Neural cell (in vitro differentiated cells): ENCODE measurements at regions not wholly inside any gene's neighbourhood (a gene's known extent, or its start where the extent isn't known, plus 50 kb on each side); places are given as distances from the start of the nearest gene placed in this dataset.

Source experiments
- H2AFZ ChIP-seq: fragments of 200-600, 300-800 bp; sonication (generic), shearing (Covaris generic); 2 replicates; pipeline ENCODE4 v1.6.0; 2014; ENCODE audit warnings: low read depth, mild to moderate bottlenecking, antibody characterized with exemption, low read length, moderate library complexity
- H3F3A ChIP-seq: fragments of 200-600 bp; shearing (Covaris generic); 2 replicates; pipeline ENCODE4 v1.6.1; 2016; ENCODE audit warnings: mild to moderate bottlenecking, moderate library complexity, mixed read lengths, antibody characterized with exemption, low read length; ENCODE audit not compliant: insufficient read depth, poor library complexity, severe bottlenecking
- H3K27ac ChIP-seq: fragments of 200-600, 300-800 bp; sonication (generic), shearing (Covaris generic); 2 replicates; pipeline ENCODE4 v1.5.1; 2014; ENCODE audit warnings: mild to moderate bottlenecking, low read length, moderate library complexity
- H3K27me3 ChIP-seq: fragments of 300-800, 200-600 bp; sonication (generic), shearing (Covaris generic); 2 replicates; pipeline ENCODE4 v1.6.0; 2014; ENCODE audit warnings: mild to moderate bottlenecking, low read depth, low read length, moderate library complexity; ENCODE audit not compliant: insufficient read depth
- H3K36me3 ChIP-seq: fragments of 300-800, 200-600 bp; sonication (generic), shearing (Covaris generic); 2 replicates; pipeline ENCODE4 v1.5.1; 2014; ENCODE audit warnings: mild to moderate bottlenecking, antibody characterized with exemption, low read length, moderate library complexity; ENCODE audit not compliant: insufficient read depth
- H3K4me2 ChIP-seq: fragments of 300-800, 200-600 bp; sonication (generic), shearing (Covaris generic); 2 replicates; pipeline ENCODE4 v1.6.0; 2014; ENCODE audit warnings: mild to moderate bottlenecking, low read length
- H3K4me3 ChIP-seq: fragments of 300-800, 200-600 bp; sonication (generic), shearing (Covaris generic); 2 replicates; pipeline ENCODE4 v1.5.1; 2014; ENCODE audit warnings: mild to moderate bottlenecking, low read length, moderate library complexity
- H3K79me2 ChIP-seq: fragments of 200-600 bp; shearing (Covaris generic); replicated peaks from 2 replicates; pipeline ENCODE4 v1.6.0; 2014; ENCODE audit warnings: mild to moderate bottlenecking, low read length, moderate library complexity; ENCODE audit not compliant: insufficient read depth
- H3K9ac ChIP-seq: fragments of 300-800, 200-600 bp; sonication (generic), shearing (Covaris generic); 2 replicates; pipeline ENCODE4 v1.6.1; 2016; ENCODE audit warnings: mild to moderate bottlenecking, low read length, mixed read lengths
- H3K9me2 ChIP-seq: fragments of 200-600 bp; shearing (Covaris generic); 2 replicates; pipeline ENCODE4 v1.6.1; 2016; ENCODE audit warnings: mild to moderate bottlenecking, low read length, mixed read lengths; ENCODE audit not compliant: insufficient read depth
- H3K9me3 ChIP-seq: fragments of 200-600, 300-800 bp; sonication (generic), shearing (Covaris generic); 2 replicates; pipeline ENCODE4 v1.6.1; 2016; ENCODE audit warnings: mild to moderate bottlenecking, mixed run types, low read length, moderate library complexity, mixed read lengths
- H4K20me1 ChIP-seq: fragments of 200-600 bp; shearing (Covaris generic); 2 replicates; pipeline ENCODE4 v1.6.1; 2016; ENCODE audit warnings: mild to moderate bottlenecking, mixed run types; ENCODE audit not compliant: insufficient read depth
- EP300 ChIP-seq: fragments of 450-650 bp; conservative IDR thresholded peaks from 2 replicates; pipeline ENCODE4 v1.6.1; 2014; ENCODE audit warnings: antibody characterized with exemption, mild to moderate bottlenecking, moderate library complexity; ENCODE audit not compliant: poor library complexity, severe bottlenecking
- EZH2 ChIP-seq: fragments of 200-600, 300-800 bp; shearing (Covaris generic), sonication (generic); IDR thresholded peaks from 2 replicates; pipeline ENCODE4 v1.6.1; 2014; ENCODE audit warnings: antibody characterized with exemption, low read length, borderline replicate concordance, mild to moderate bottlenecking; ENCODE audit not compliant: insufficient read depth, poor library complexity, severe bottlenecking
- MXI1 ChIP-seq: fragments of 450-650 bp; conservative IDR thresholded peaks from 2 replicates; pipeline ENCODE4 v1.6.1; 2014; ENCODE audit warnings: antibody characterized with exemption, mild to moderate bottlenecking; ENCODE audit not compliant: poor library complexity, severe bottlenecking
- POLR2AphosphoS5 ChIP-seq: IDR thresholded peaks from 2 replicates; pipeline ENCODE4 v1.6.1; 2012
- RAD21 ChIP-seq: fragments of 450-650 bp; conservative IDR thresholded peaks from 2 replicates; pipeline ENCODE4 v1.6.1; 2014; ENCODE audit warnings: antibody characterized with exemption, mild to moderate bottlenecking, moderate library complexity
- SMC3 ChIP-seq: fragments of 450-650 bp; conservative IDR thresholded peaks from 2 replicates; pipeline ENCODE4 v1.6.1; 2014; ENCODE audit warnings: antibody characterized with exemption, mild to moderate bottlenecking, moderate library complexity; ENCODE audit not compliant: poor library complexity
- TAF1 ChIP-seq: IDR thresholded peaks from 2 replicates; pipeline ENCODE4 v1.6.1; 2012; ENCODE audit warnings: low read depth
- TF ChIP-seq, protein P1 (sequence below): fragments of 450-650 bp; IDR thresholded peaks from 2 replicates; pipeline ENCODE4 v1.5.1; 2014; ENCODE audit warnings: antibody characterized with exemption, mild to moderate bottlenecking, moderate library complexity; ENCODE audit not compliant: poor library complexity, severe bottlenecking
- TF ChIP-seq, protein P2 (sequence below): IDR thresholded peaks from 2 replicates; pipeline ENCODE4 v1.6.1; 2012; ENCODE audit warnings: borderline replicate concordance

DNA sequence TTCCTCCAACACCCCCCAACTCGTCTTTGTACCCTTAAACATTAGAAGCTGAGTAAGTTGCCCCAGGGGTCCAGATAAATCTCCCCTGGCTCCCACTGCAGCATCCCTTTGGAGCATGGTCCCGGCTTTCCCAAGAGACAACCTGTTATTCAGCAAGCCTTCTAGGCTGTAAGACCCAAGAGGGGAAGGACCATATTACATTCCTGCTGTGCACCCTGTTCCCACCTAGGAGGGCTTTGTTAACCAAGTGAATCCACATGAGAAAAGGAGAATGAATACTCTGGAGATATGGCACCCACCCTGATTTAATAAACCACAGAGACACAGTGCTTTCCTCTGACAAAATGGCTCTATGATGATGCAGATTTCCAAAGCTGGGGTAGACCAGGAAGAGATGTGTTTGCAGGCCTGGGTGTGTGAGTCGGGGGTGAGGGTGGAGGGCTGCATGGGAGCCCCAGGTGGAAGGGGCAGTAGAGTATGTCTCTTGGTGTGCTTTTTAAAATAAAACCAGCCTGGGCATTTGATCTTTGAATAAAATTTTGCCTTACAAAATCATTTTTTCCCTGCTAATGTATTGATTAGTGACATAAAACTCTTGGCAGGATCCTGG, 325.2 kb downstream of the DRD1 start:
- no peak overlapping the region for H3K4me2 ChIP-seq
- no peaks in the 10 kb centered on the region for H4K20me1 ChIP-seq
- no peak overlapping the region for H2AFZ ChIP-seq
- H3K36me3 ChIP-seq = no peaks in the 10 kb centered on the region
- no peaks in the 10 kb centered on the region for H3K9me2 ChIP-seq
- H3K27me3 ChIP-seq = no peaks in the 10 kb centered on the region
- no peaks in the 10 kb centered on the region for H3F3A ChIP-seq
- H3K9me3 ChIP-seq = no peaks in the 10 kb centered on the region
- H3K9ac ChIP-seq = no peak overlapping the region
- no peaks in the 10 kb centered on the region for H3K79me2 ChIP-seq
- H3K27ac ChIP-seq = no peak overlapping the region
- H3K4me3 ChIP-seq = no peak overlapping the region
- TF ChIP-seq SMC3 (no peak), RAD21 (no peak), TAF1 (no peak)
- TF ChIP-seq, protein P1, sequence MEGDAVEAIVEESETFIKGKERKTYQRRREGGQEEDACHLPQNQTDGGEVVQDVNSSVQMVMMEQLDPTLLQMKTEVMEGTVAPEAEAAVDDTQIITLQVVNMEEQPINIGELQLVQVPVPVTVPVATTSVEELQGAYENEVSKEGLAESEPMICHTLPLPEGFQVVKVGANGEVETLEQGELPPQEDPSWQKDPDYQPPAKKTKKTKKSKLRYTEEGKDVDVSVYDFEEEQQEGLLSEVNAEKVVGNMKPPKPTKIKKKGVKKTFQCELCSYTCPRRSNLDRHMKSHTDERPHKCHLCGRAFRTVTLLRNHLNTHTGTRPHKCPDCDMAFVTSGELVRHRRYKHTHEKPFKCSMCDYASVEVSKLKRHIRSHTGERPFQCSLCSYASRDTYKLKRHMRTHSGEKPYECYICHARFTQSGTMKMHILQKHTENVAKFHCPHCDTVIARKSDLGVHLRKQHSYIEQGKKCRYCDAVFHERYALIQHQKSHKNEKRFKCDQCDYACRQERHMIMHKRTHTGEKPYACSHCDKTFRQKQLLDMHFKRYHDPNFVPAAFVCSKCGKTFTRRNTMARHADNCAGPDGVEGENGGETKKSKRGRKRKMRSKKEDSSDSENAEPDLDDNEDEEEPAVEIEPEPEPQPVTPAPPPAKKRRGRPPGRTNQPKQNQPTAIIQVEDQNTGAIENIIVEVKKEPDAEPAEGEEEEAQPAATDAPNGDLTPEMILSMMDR = no peak

DNA sequence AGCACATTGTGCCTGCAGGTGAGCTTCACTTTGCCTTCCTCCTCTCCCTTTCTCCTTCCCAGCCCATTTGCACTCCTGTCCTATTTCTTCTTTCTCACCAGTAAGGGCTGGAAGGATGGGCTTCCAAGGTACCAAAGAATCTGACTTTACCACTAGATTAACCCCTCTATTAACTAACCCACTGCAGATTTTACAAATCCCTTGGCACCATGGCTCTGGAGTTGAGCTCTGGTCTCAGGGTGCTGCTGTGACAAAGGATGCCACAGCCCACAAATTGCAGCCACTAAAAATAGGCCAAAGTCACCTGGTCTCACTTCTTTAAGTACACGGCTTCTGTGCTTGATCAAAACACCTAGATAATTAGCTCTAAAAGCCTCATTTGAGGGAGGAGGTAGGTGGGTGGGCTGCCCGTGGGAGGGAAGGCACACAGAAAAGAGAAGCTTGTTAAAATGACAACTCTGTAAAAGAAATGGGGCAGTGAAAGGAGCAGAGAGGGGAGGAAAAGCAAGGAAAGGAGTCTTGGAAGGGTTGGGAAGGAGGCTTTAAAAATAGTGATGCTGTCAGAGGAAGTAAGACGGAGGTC, 327.4 kb downstream of the DRD1 start:
- no peak overlapping the region for H2AFZ ChIP-seq

More for the DNA sequence above, 327.4 kb downstream of the DRD1 start:
- H3K27ac ChIP-seq = no peak overlapping the region
- no peak overlapping the region for H3K4me2 ChIP-seq
- no peaks in the 10 kb centered on the region for H3K79me2 ChIP-seq
- H3K9me2 ChIP-seq = no peaks in the 10 kb centered on the region
- H4K20me1 ChIP-seq = no peaks in the 10 kb centered on the region
- TF ChIP-seq, protein P2, sequence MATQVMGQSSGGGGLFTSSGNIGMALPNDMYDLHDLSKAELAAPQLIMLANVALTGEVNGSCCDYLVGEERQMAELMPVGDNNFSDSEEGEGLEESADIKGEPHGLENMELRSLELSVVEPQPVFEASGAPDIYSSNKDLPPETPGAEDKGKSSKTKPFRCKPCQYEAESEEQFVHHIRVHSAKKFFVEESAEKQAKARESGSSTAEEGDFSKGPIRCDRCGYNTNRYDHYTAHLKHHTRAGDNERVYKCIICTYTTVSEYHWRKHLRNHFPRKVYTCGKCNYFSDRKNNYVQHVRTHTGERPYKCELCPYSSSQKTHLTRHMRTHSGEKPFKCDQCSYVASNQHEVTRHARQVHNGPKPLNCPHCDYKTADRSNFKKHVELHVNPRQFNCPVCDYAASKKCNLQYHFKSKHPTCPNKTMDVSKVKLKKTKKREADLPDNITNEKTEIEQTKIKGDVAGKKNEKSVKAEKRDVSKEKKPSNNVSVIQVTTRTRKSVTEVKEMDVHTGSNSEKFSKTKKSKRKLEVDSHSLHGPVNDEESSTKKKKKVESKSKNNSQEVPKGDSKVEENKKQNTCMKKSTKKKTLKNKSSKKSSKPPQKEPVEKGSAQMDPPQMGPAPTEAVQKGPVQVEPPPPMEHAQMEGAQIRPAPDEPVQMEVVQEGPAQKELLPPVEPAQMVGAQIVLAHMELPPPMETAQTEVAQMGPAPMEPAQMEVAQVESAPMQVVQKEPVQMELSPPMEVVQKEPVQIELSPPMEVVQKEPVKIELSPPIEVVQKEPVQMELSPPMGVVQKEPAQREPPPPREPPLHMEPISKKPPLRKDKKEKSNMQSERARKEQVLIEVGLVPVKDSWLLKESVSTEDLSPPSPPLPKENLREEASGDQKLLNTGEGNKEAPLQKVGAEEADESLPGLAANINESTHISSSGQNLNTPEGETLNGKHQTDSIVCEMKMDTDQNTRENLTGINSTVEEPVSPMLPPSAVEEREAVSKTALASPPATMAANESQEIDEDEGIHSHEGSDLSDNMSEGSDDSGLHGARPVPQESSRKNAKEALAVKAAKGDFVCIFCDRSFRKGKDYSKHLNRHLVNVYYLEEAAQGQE = no peak
- TF ChIP-seq, protein P1 = no peak
- TF ChIP-seq RAD21 (no peak), TAF1 (no peak), EZH2 (no peak), SMC3 (no peak), POLR2AphosphoS5 (no peak), EP300 (no peak), MXI1 (no peak)
- H3K9me3 ChIP-seq = no peaks in the 10 kb centered on the region
- H3K36me3 ChIP-seq = no peaks in the 10 kb centered on the region
- H3K27me3 ChIP-seq = no peaks in the 10 kb centered on the region
- no peak overlapping the region for H3K4me3 ChIP-seq
- H3K9ac ChIP-seq = no peak overlapping the region
- H3F3A ChIP-seq = no peaks in the 10 kb centered on the region
